DND-41 (cell line): ENCODE measurements at regions not wholly inside any gene's neighbourhood (a gene's known extent, or its start where the extent isn't known, plus 50 kb on each side); places are given as distances from the start of the nearest gene placed in this dataset.

Experiments used
- ATAC-seq: fragments of 200-7000 bp; cut with Tn5 transposase; 3 replicates; pipeline ENCODE4 v1.9.1; 2021; ENCODE audit warnings: low read depth; ENCODE audit not compliant: insufficient read depth
- DNase-seq: peaks from one replicate; pipeline ENCODE4 v3.0.0-alpha.2; 2020
- H2AFZ ChIP-seq: 2 replicates; pipeline ENCODE4 v1.6.0; 2012; ENCODE audit warnings: low read depth, low read length
- H3K27ac ChIP-seq: 2 replicates; pipeline ENCODE4 v1.5.1; 2012; ENCODE audit warnings: low read length, inconsistent platforms
- H3K27me3 ChIP-seq: fragments of 200-600 bp; sonication (generic); 2 replicates; pipeline ENCODE4 v1.6.0; 2012; ENCODE audit warnings: low read length, mild to moderate bottlenecking, inconsistent platforms; ENCODE audit not compliant: insufficient read depth, poor library complexity
- H3K36me3 ChIP-seq: 2 replicates; pipeline ENCODE4 v1.5.1; 2012; ENCODE audit warnings: low read length, inconsistent platforms; ENCODE audit not compliant: insufficient read depth
- H3K4me1 ChIP-seq: 2 replicates; pipeline ENCODE4 v1.5.1; 2012; ENCODE audit warnings: mild to moderate bottlenecking, low read length; ENCODE audit not compliant: insufficient read depth
- H3K4me2 ChIP-seq: 2 replicates; pipeline ENCODE4 v1.6.0; 2012; ENCODE audit warnings: mild to moderate bottlenecking, moderate library complexity, low read length, inconsistent platforms; ENCODE audit not compliant: insufficient read depth
- H3K4me3 ChIP-seq, 2 experiments: fragments of 200-600 bp in 1 of 2; shearing (Covaris generic) in 1 of 2; 2 replicates each; pipeline ENCODE4 v1.5.1; 2012 to 2016; ENCODE audit warnings: inconsistent platforms in 2 of 2, low read length in 2 of 2, mild to moderate bottlenecking in 2 of 2, low read depth in 1 of 2, moderate library complexity in 1 of 2
- H3K79me2 ChIP-seq: 2 replicates; pipeline ENCODE4 v1.6.0; 2012; ENCODE audit warnings: low read length, inconsistent platforms; ENCODE audit not compliant: insufficient read depth
- H3K9ac ChIP-seq: 2 replicates; pipeline ENCODE4 v1.6.0; 2012; ENCODE audit warnings: low read depth, mild to moderate bottlenecking, inconsistent platforms, low read length, moderate library complexity
- H3K9me3 ChIP-seq: 2 replicates; pipeline ENCODE4 v1.5.1; 2012; ENCODE audit warnings: low read length, moderate library complexity, mild to moderate bottlenecking, inconsistent platforms; ENCODE audit not compliant: insufficient read depth, severe bottlenecking
- H4K20me1 ChIP-seq: 2 replicates; pipeline ENCODE4 v1.6.0; 2012; ENCODE audit warnings: low read length; ENCODE audit not compliant: insufficient read depth
- CTCF ChIP-seq: IDR thresholded peaks from 2 replicates; pipeline ENCODE4 v1.5.1; 2012; ENCODE audit warnings: borderline replicate concordance, low read length, moderate library complexity, mild to moderate bottlenecking; ENCODE audit not compliant: poor library complexity, severe bottlenecking; ENCODE audit errors: extremely low read depth
- EZH2 ChIP-seq: IDR thresholded peaks from 3 replicates; pipeline ENCODE4 v1.6.1; 2012; ENCODE audit warnings: borderline replicate concordance, low read depth, mild to moderate bottlenecking, moderate library complexity, low read length, inconsistent platforms; ENCODE audit not compliant: severe bottlenecking

- DNase-seq (no peak), ATAC-seq (no peak)
- Histone ChIP-seq H3K4me2 (no peak overlapping the region), H3K9me3 (no peaks in the 10 kb centered on the region), H3K4me1 (no peaks in the 10 kb centered on the region), H2AFZ (no peak overlapping the region), H3K36me3 (no peaks in the 10 kb centered on the region), H4K20me1 (no peaks in the 10 kb centered on the region), H3K27me3 (no peaks in the 10 kb centered on the region), H3K79me2 (no peaks in the 10 kb centered on the region), H3K27ac (no peak overlapping the region), H3K9ac (no peak overlapping the region), H3K4me3 (no peak overlapping the region)
- no peak for TF ChIP-seq CTCF
- no peak for TF ChIP-seq EZH2
These were observed 292.8 kb downstream of the FRK start for GRCh38 chr6:115767931-115768330.

- no peak for DNase-seq
- Histone ChIP-seq H3K4me1 (no peaks in the 10 kb centered on the region), H3K9me3 (no peaks in the 10 kb centered on the region), H3K36me3 (no peaks in the 10 kb centered on the region), H3K4me3 (no peak overlapping the region), H3K9ac (no peak overlapping the region), H2AFZ (no peak overlapping the region), H3K27me3 (no peaks in the 10 kb centered on the region), H3K27ac (no peak overlapping the region), H3K4me2 (no peak overlapping the region), H3K79me2 (no peaks in the 10 kb centered on the region), H4K20me1 (no peaks in the 10 kb centered on the region)
- TF ChIP-seq EZH2 (no peak), CTCF (no peak)
- no peak for ATAC-seq
These were observed 293.8 kb downstream of the FRK start for GRCh38 chr6:115766745-115767462.

GRCh38 chr6:115765966-115766365 lies 294.7 kb downstream of the FRK start:
- Histone ChIP-seq H4K20me1 (no peaks in the 10 kb centered on the region), H3K9me3 (no peaks in the 10 kb centered on the region), H3K9ac (no peak overlapping the region), H3K36me3 (no peaks in the 10 kb centered on the region), H3K4me3 (no peak overlapping the region), H3K4me1 (no peaks in the 10 kb centered on the region), H3K27me3 (no peaks in the 10 kb centered on the region), H2AFZ (no peak overlapping the region), H3K4me2 (no peak overlapping the region), H3K79me2 (no peaks in the 10 kb centered on the region), H3K27ac (no peak overlapping the region)
- DNase-seq (no peak), ATAC-seq (no peak)
- TF ChIP-seq EZH2, result no peak
- no peak for TF ChIP-seq CTCF
